Testis (tissue), 2 donors: ENCODE measurements at regions not wholly inside any gene's neighbourhood (a gene's known extent, or its start where the extent isn't known, plus 50 kb on each side); places are given as distances from the start of the nearest gene placed in this dataset.

Experiments
- CTCF ChIP-seq, 3 experiments: fragments of 450-650 bp in 2 of 3; fragments of 200-600 bp in 1 of 3; sonication (generic) in 1 of 3; IDR thresholded peaks; one replicate each; pipeline ENCODE4 v1.5.1; 2016 to 2019; ENCODE audit warnings: antibody characterized with exemption in 3 of 3, mild to moderate bottlenecking in 2 of 3, moderate library complexity in 1 of 3
- POLR2A ChIP-seq: fragments of 450-650 bp; IDR thresholded peaks from one replicate; pipeline ENCODE4 v1.6.1; 2017; ENCODE audit warnings: antibody characterized with exemption, mild to moderate bottlenecking, moderate library complexity

GRCh38 chr2:71831193-71831577 is 316.5 kb downstream of the CYP26B1 start:
- no peak for TF ChIP-seq CTCF (IDR thresholded peaks at IDR 0.05)
- TF ChIP-seq POLR2A: no peak
